NCI-H2196 treated with DMSO at 0.1 percent for 48 hours (cell line): ENCODE measurements at regions not wholly inside any gene's neighbourhood (a gene's known extent, or its start where the extent isn't known, plus 50 kb on each side); places are given as distances from the start of the nearest gene placed in this dataset.

Experiments
- DNase-seq: peaks from one replicate; lab custom pipeline; 2025; ENCODE audit not compliant: unreplicated experiment; lab: John Stamatoyannopoulos, UW

- DNase-seq = no peak
These were observed 83.8 kb upstream of the CCDC85A start for GRCh38 chr2:56099963-56100362.

- no peak for DNase-seq
These were observed 82.9 kb upstream of the CCDC85A start for GRCh38 chr2:56100791-56101312.

- DNase-seq = no peak
These were observed 81.7 kb upstream of the CCDC85A start for GRCh38 chr2:56102098-56102497.

GRCh38 chr2:56102866-56103265, 80.9 kb upstream of the CCDC85A start:
- DNase-seq = no peak

GRCh38 chr2:56104962-56105361, 78.8 kb upstream of the CCDC85A start:
- DNase-seq = no peak

- no peak for DNase-seq
These were observed 76.1 kb upstream of the CCDC85A start for GRCh38 chr2:56107502-56108220.

- DNase-seq = no peak
These were observed 75.0 kb upstream of the CCDC85A start for GRCh38 chr2:56108806-56109205.

- DNase-seq = no peak
These were observed 73.8 kb upstream of the CCDC85A start for GRCh38 chr2:56109994-56110393.

GRCh38 chr2:56113382-56113975, 70.3 kb upstream of the CCDC85A start:
- DNase-seq = no peak

GRCh38 chr2:56117764-56118163, 66.0 kb upstream of the CCDC85A start:
- no peak for DNase-seq

GRCh38 chr2:56118474-56118873, 65.3 kb upstream of the CCDC85A start:
- DNase-seq = no peak

GRCh38 chr2:56121995-56122394, 61.8 kb upstream of the CCDC85A start:
- DNase-seq = no peak

GRCh38 chr2:56123538-56123937, 60.3 kb upstream of the CCDC85A start:
- DNase-seq = no peak

- DNase-seq = no peak
These were observed 56.8 kb upstream of the CCDC85A start for GRCh38 chr2:56127010-56127409.

- DNase-seq = peak; percentile 20
These were observed 56.2 kb upstream of the CCDC85A start for GRCh38 chr2:56127463-56128152.

GRCh38 chr2:56128235-56128634, 55.6 kb upstream of the CCDC85A start:
- no peak for DNase-seq

GRCh38 chr2:56130463-56131070, 53.2 kb upstream of the CCDC85A start:
- peak; percentile 1 for DNase-seq

- DNase-seq = no peak
These were observed 51.7 kb upstream of the CCDC85A start for GRCh38 chr2:56132138-56132537.

- no peak for DNase-seq
These were observed 50.3 kb upstream of the CCDC85A start for GRCh38 chr2:56133441-56133840.

GRCh38 chr2:56133931-56134629, 49.7 kb upstream of the CCDC85A start:
- no peak for DNase-seq
